ENCODE measurements at regions not wholly inside any gene's neighbourhood (a gene's known extent, or its start where the extent isn't known, plus 50 kb on each side); places are given as distances from the start of the nearest gene placed in this dataset.
A peak's percentile ranks its signal among the peaks of the same experiment; 100 is the strongest.

DNA sequence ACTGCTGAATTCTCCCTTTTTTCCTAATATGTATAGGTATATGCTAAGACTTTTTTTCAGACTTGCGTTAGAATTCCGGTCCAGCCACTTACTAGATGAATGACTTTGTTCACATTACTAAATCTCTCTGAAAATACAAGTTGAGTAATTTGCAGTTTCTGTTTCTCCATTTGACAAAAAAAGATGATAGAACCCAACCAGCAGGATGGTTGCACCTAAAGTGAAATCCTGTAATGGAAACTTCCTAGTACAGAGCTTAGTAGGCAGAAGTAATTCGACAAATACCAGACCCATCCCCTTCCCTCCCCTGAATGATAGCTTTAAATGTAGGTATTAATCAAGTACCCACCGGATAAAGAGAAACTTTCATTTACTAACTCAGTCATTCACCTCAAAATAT is 113.6 kb upstream of the RAP1B start:
- Mint-ChIP-seq H3K27me3 (ENCODE audit: unreplicated experiment) (no peaks in the 10 kb centered on the region), H3K27ac (ENCODE audit: unreplicated experiment) (peak overlapping the region; percentile 57), H3K36me3 (ENCODE audit: unreplicated experiment) (no peaks in the 10 kb centered on the region), H3K4me1 (ENCODE audit: unreplicated experiment) (peaks cover 29% of the 10 kb centered on the region), H3K4me3 (ENCODE audit: unreplicated experiment) (no peak overlapping the region), H3K9me3 (ENCODE audit: unreplicated experiment) (peaks cover 3% of the 10 kb centered on the region)
- DNase-seq (ENCODE audit: extremely low spot score, unreplicated experiment) = no peak
- no peak for TF ChIP-seq CTCF (IDR thresholded peaks at IDR 0.05)

DNA sequence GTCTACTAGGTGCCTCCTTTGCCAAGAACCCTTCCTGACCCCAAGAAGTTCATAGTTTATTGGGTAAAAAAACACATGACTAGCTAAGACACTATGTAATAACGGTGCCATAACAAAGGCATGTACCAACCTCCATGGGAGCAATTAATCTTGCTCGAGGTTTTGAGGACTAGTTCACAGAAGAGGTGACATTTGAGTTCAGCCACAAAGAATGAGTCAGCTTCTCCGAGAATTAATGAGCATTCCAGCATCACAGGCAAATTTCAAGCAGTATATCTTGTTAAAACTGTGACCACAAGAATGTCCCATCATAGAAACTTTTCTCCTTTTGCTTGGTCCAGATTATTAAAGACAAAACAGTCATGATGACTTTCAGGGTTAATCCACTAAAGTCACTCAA is 113.0 kb upstream of the RAP1B start:
- H3K27ac Mint-ChIP-seq (ENCODE audit: unreplicated experiment) = peak overlapping the region; percentile 57
- H3K9me3 Mint-ChIP-seq (ENCODE audit: unreplicated experiment) = peaks cover 3% of the 10 kb centered on the region
- H3K36me3 Mint-ChIP-seq (ENCODE audit: unreplicated experiment) = no peaks in the 10 kb centered on the region
- H3K4me3 Mint-ChIP-seq (ENCODE audit: unreplicated experiment) = no peak overlapping the region
- TF ChIP-seq CTCF (IDR thresholded peaks at IDR 0.05) = no peak
- peaks cover 29% of the 10 kb centered on the region for H3K4me1 Mint-ChIP-seq (ENCODE audit: unreplicated experiment)
- no peak for DNase-seq (ENCODE audit: extremely low spot score, unreplicated experiment)
- no peaks in the 10 kb centered on the region for H3K27me3 Mint-ChIP-seq (ENCODE audit: unreplicated experiment)

- H3K36me3 Mint-ChIP-seq (ENCODE audit: unreplicated experiment) = no peaks in the 10 kb centered on the region
- TF ChIP-seq CTCF (IDR thresholded peaks at IDR 0.05) = no peak
- no peak overlapping the region for H3K4me3 Mint-ChIP-seq (ENCODE audit: unreplicated experiment)
- no peak for DNase-seq (ENCODE audit: extremely low spot score, unreplicated experiment)
- peaks cover 29% of the 10 kb centered on the region for H3K4me1 Mint-ChIP-seq (ENCODE audit: unreplicated experiment)
- H3K9me3 Mint-ChIP-seq (ENCODE audit: unreplicated experiment) = peaks cover 3% of the 10 kb centered on the region
- H3K27me3 Mint-ChIP-seq (ENCODE audit: unreplicated experiment) = no peaks in the 10 kb centered on the region
- H3K27ac Mint-ChIP-seq (ENCODE audit: unreplicated experiment) = no peak overlapping the region
Observed at GRCh38 chr12:68498736-68499135, 112.0 kb upstream of the RAP1B start.

GRCh38 chr12:68499616-68500015 is 111.1 kb upstream of the RAP1B start:
- no peak for TF ChIP-seq CTCF (IDR thresholded peaks at IDR 0.05)
- no peaks in the 10 kb centered on the region for H3K27me3 Mint-ChIP-seq (ENCODE audit: unreplicated experiment)
- H3K4me3 Mint-ChIP-seq (ENCODE audit: unreplicated experiment) = no peak overlapping the region
- no peaks in the 10 kb centered on the region for H3K36me3 Mint-ChIP-seq (ENCODE audit: unreplicated experiment)
- peaks cover 26% of the 10 kb centered on the region for H3K4me1 Mint-ChIP-seq (ENCODE audit: unreplicated experiment)
- no peak overlapping the region for H3K27ac Mint-ChIP-seq (ENCODE audit: unreplicated experiment)
- DNase-seq (ENCODE audit: extremely low spot score, unreplicated experiment) = no peak
- H3K9me3 Mint-ChIP-seq (ENCODE audit: unreplicated experiment) = peaks cover 3% of the 10 kb centered on the region

DNA sequence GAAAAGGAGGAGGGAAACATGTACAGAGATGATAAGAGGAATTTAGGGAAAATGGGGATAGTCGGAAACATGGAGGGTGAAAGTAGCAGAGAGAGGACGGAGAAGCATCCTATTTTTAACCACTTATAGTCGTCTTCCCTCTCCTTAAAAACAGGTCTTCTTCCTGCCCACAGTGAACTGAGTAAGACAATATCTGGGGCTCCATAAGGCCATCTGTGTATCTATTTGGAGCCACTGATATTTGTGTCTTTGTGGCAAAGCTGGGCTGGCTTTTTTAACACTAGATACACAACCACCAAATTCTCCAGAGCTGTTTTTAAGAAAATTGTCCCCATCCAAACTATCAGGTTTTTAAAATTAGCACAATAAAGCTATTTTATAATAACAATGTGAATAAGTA is 109.5 kb upstream of the RAP1B start:
- H3K27me3 Mint-ChIP-seq (ENCODE audit: unreplicated experiment) = no peaks in the 10 kb centered on the region
- no peak overlapping the region for H3K27ac Mint-ChIP-seq (ENCODE audit: unreplicated experiment)

More for the DNA sequence above, 109.5 kb upstream of the RAP1B start:
- H3K36me3 Mint-ChIP-seq (ENCODE audit: unreplicated experiment) = no peaks in the 10 kb centered on the region
- H3K4me3 Mint-ChIP-seq (ENCODE audit: unreplicated experiment) = no peak overlapping the region
- no peak for TF ChIP-seq CTCF (IDR thresholded peaks at IDR 0.05)
- peaks cover 14% of the 10 kb centered on the region for H3K4me1 Mint-ChIP-seq (ENCODE audit: unreplicated experiment)
- DNase-seq (ENCODE audit: extremely low spot score, unreplicated experiment) = no peak
- peaks cover 3% of the 10 kb centered on the region for H3K9me3 Mint-ChIP-seq (ENCODE audit: unreplicated experiment)
